ENCODE measurements at regions not wholly inside any gene's neighbourhood (a gene's known extent, or its start where the extent isn't known, plus 50 kb on each side); places are given as distances from the start of the nearest gene placed in this dataset.

- TF ChIP-seq CTCF (IDR thresholded peaks at IDR 0.05), result no peak
- TF ChIP-seq POLR2A (IDR thresholded peaks at IDR 0.05), result no peak
These were observed 111.4 kb upstream of the GRK3 start for GRCh38 chr22:25453058-25453457.
